ENCODE measurements at regions not wholly inside any gene's neighbourhood (a gene's known extent, or its start where the extent isn't known, plus 50 kb on each side); places are given as distances from the start of the nearest gene placed in this dataset.

GRCh38 chrX:80537096-80537495, 116.8 kb downstream of the TENT5D start:
- TF ChIP-seq CTCF (tag by site-specific recombination; IDR thresholded peaks at IDR 0.05): no peak
- TF ChIP-seq ZBTB21 (tag by site-specific recombination; IDR thresholded peaks at IDR 0.05): no peak
- no peak for TF ChIP-seq ZNF37A (tag by site-specific recombination; IDR thresholded peaks at IDR 0.05)
- no peak for TF ChIP-seq ZNF302 (tag by site-specific recombination; IDR thresholded peaks at IDR 0.05; ENCODE audit: low read depth)

Measured in HEK293 (cell line).